ENCODE measurements at regions not wholly inside any gene's neighbourhood (a gene's known extent, or its start where the extent isn't known, plus 50 kb on each side); places are given as distances from the start of the nearest gene placed in this dataset.

GRCh38 chr13:84500016-84500415, 617.7 kb upstream of the SLITRK1 start:
- Mint-ChIP-seq H3K9me3 (peaks cover 0 to 21% (median 9%) of the 10 kb centered on the region in 3 donors), H3K4me3 (no peak overlapping the region), H3K27ac (no peak overlapping the region), H3K36me3 (no peaks in the 10 kb centered on the region), H3K27me3 (no peaks in the 10 kb centered on the region), H3K4me1 (no peaks in the 10 kb centered on the region)
- Histone ChIP-seq H3K36me3 (ENCODE audit: control insufficient read depth in 2 of 2, extremely low read depth in 1 of 2, insufficient read depth in 1 of 2, low read length in 1 of 2) (no peaks in the 10 kb centered on the region), H3K4me3 (ENCODE audit: control insufficient read depth in 1 of 2, extremely low read depth in 1 of 2, low read length in 1 of 2) (no peak overlapping the region), H3K27ac (ENCODE audit: low read length) (no peak overlapping the region), H3K9me3 (no peaks in the 10 kb centered on the region), H3K4me1 (ENCODE audit: control insufficient read depth in 1 of 2, extremely low read depth in 1 of 2, insufficient read depth in 2 of 2, low read length in 2 of 2) (no peaks in the 10 kb centered on the region), H3K27me3 (replicated peaks in 1 of 2; ENCODE audit: control insufficient read depth in 2 of 2, extremely low read depth in 1 of 2, insufficient read depth in 2 of 2, low read length in 1 of 2) (no peaks in the 10 kb centered on the region)
- ChIA-PET CTCF (no interaction called here), POLR2A (no interaction called here)
- ATAC-seq (replicated peaks in 1 of 4) (no peak), DNase-seq (no peak)
- no CpG with 5 or more reads among the region's 1 CpG for WGBS (ENCODE audit: insufficient coverage)

DNA sequence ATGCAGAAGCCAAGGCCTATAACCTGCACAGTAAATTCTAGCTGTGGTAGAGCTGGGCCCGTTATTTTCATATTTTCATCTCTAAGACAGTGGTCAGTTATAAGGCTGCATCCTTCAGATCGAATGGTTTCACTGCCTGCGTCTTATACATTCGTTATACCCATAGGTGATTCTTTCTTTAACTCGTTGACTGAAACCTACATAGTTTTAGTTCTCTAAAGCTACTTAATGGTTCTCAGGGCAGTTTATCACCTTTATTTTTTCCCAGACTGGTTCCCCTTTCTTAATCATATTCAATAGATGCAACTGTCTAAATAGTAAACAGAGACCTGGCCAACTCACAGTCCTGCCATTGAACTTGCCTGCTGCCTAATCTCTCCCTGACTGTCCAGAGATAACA, 615.3 kb upstream of the SLITRK1 start:
- H3K4me3 ChIP-seq (ENCODE audit: control insufficient read depth in 1 of 2, extremely low read depth in 1 of 2, low read length in 1 of 2), result no peak overlapping the region
- CTCF ChIA-PET, result no interaction called here
- POLR2A ChIA-PET, result no interaction called here

DNA sequence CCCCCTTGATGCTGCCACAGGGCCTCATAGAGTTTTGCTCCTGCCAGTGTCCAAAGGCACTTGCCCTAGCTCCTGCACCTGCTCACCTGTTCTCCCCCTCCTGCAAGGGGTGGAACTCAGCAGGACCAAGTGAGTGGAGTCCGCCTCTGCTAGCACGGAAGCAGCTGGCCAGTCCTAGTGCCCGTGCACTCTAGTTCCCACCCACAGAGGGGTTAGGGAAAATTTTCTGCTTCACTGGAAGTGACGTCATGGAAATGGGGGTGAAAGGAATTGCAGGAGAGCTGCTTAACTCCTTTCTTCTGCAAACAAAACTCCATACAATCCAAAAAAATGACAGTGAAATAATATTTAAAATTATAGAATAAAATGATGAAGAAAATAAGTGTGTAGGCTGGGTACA, 609.7 kb upstream of the SLITRK1 start:
- WGBS (ENCODE audit: insufficient coverage), result no CpG with 5 or more reads among the region's 4 CpGs
- H3K9me3 Mint-ChIP-seq, result no peaks in the 10 kb centered on the region
- ATAC-seq (replicated peaks in 1 of 4) (no peak), DNase-seq (no peak)
- Histone ChIP-seq H3K36me3 (ENCODE audit: control insufficient read depth in 2 of 2, extremely low read depth in 1 of 2, insufficient read depth in 1 of 2, low read length in 1 of 2) (no peaks in the 10 kb centered on the region), H3K9me3 (no peaks in the 10 kb centered on the region), H3K4me1 (ENCODE audit: control insufficient read depth in 1 of 2, extremely low read depth in 1 of 2, insufficient read depth in 2 of 2, low read length in 2 of 2) (no peaks in the 10 kb centered on the region), H3K27me3 (replicated peaks in 1 of 2; ENCODE audit: control insufficient read depth in 2 of 2, extremely low read depth in 1 of 2, insufficient read depth in 2 of 2, low read length in 1 of 2) (no peaks in the 10 kb centered on the region), H3K4me3 (ENCODE audit: control insufficient read depth in 1 of 2, extremely low read depth in 1 of 2, low read length in 1 of 2) (no peak overlapping the region), H3K27ac (ENCODE audit: low read length) (no peak overlapping the region)
- ChIA-PET POLR2A (no interaction called here), CTCF (interaction anchor here in 1 of 2 donors (0.6 kb wide), 1 partner anchor 110 kb away, joined by 6 read pairs; no protein-coding TSS in a partner anchor)
- no peak overlapping the region for H3K27ac Mint-ChIP-seq
- H3K4me3 Mint-ChIP-seq, result no peak overlapping the region
- H3K27me3 Mint-ChIP-seq, result no peaks in the 10 kb centered on the region
- no peaks in the 10 kb centered on the region for H3K36me3 Mint-ChIP-seq
- H3K4me1 Mint-ChIP-seq, result no peaks in the 10 kb centered on the region

More for the DNA sequence above, 615.3 kb upstream of the SLITRK1 start:
- H3K9me3 Mint-ChIP-seq, result peaks cover 0 to 17% (median 5%) of the 10 kb centered on the region in 3 donors
- no peak overlapping the region for H3K27ac Mint-ChIP-seq
- 97% methylated on average over 4 of the region's 5 CpGs for WGBS (ENCODE audit: insufficient coverage)
- H3K4me1 ChIP-seq (ENCODE audit: control insufficient read depth in 1 of 2, extremely low read depth in 1 of 2, insufficient read depth in 2 of 2, low read length in 2 of 2), result no peaks in the 10 kb centered on the region
- ATAC-seq (replicated peaks in 1 of 4) (no peak), DNase-seq (no peak)
- H3K27ac ChIP-seq (ENCODE audit: low read length), result no peak overlapping the region
- no peaks in the 10 kb centered on the region for H3K27me3 ChIP-seq (replicated peaks in 1 of 2; ENCODE audit: control insufficient read depth in 2 of 2, extremely low read depth in 1 of 2, insufficient read depth in 2 of 2, low read length in 1 of 2)
- no peak overlapping the region for H3K4me3 Mint-ChIP-seq
- no peaks in the 10 kb centered on the region for H3K4me1 Mint-ChIP-seq
- no peaks in the 10 kb centered on the region for H3K36me3 Mint-ChIP-seq
- no peaks in the 10 kb centered on the region for H3K36me3 ChIP-seq (ENCODE audit: control insufficient read depth in 2 of 2, extremely low read depth in 1 of 2, insufficient read depth in 1 of 2, low read length in 1 of 2)
- H3K9me3 ChIP-seq, result no peaks in the 10 kb centered on the region
- H3K27me3 Mint-ChIP-seq, result no peaks in the 10 kb centered on the region

DNA sequence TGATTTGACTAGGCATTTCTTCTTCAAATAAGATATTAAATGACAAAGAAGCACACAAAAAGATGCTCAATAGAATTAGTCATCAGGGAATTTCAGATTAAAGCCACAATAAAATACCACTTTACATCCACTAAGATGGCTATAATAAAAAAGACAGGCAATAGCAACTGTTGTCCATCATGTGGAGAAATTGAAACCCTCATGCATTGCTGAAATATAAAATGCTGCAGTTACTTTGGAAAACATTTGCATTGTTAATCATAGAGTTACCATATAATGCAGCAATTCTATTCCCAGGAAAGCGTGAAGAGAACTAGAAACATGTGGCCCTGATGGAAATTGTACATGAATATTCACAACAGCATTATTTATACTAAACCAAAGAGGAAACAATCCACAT, 605.5 kb upstream of the SLITRK1 start:
- H3K4me1 ChIP-seq (ENCODE audit: control insufficient read depth in 1 of 2, extremely low read depth in 1 of 2, insufficient read depth in 2 of 2, low read length in 2 of 2), result no peaks in the 10 kb centered on the region
- POLR2A ChIA-PET, result no interaction called here

GRCh38 chr13:84481958-84482357, 599.7 kb upstream of the SLITRK1 start:
- no peaks in the 10 kb centered on the region for H3K27me3 ChIP-seq (replicated peaks in 1 of 2; ENCODE audit: control insufficient read depth in 2 of 2, extremely low read depth in 1 of 2, insufficient read depth in 2 of 2, low read length in 1 of 2)
- H3K9me3 Mint-ChIP-seq, result peaks cover 0 to 4% (median 2%) of the 10 kb centered on the region in 3 donors
- no peaks in the 10 kb centered on the region for H3K27me3 Mint-ChIP-seq
- H3K36me3 Mint-ChIP-seq, result no peaks in the 10 kb centered on the region
- ChIA-PET POLR2A (no interaction called here), CTCF (no interaction called here)
- ATAC-seq (replicated peaks in 1 of 4) (no peak), DNase-seq (no peak)
- no peaks in the 10 kb centered on the region for H3K4me1 Mint-ChIP-seq
- H3K9me3 ChIP-seq, result no peaks in the 10 kb centered on the region
- no CpG with 5 or more reads among the region's 1 CpG for WGBS (ENCODE audit: insufficient coverage)
- H3K4me3 Mint-ChIP-seq, result no peak overlapping the region
- H3K27ac ChIP-seq (ENCODE audit: low read length), result no peak overlapping the region
- H3K4me1 ChIP-seq (ENCODE audit: control insufficient read depth in 1 of 2, extremely low read depth in 1 of 2, insufficient read depth in 2 of 2, low read length in 2 of 2), result no peaks in the 10 kb centered on the region
- no peak overlapping the region for H3K27ac Mint-ChIP-seq
- no peak overlapping the region for H3K4me3 ChIP-seq (ENCODE audit: control insufficient read depth in 1 of 2, extremely low read depth in 1 of 2, low read length in 1 of 2)
- no peaks in the 10 kb centered on the region for H3K36me3 ChIP-seq (ENCODE audit: control insufficient read depth in 2 of 2, extremely low read depth in 1 of 2, insufficient read depth in 1 of 2, low read length in 1 of 2)

More for the DNA sequence above, 605.5 kb upstream of the SLITRK1 start:
- Mint-ChIP-seq H3K4me1 (no peaks in the 10 kb centered on the region), H3K9me3 (peaks cover 0 to 2% (median 0%) of the 10 kb centered on the region in 3 donors), H3K36me3 (no peaks in the 10 kb centered on the region), H3K27me3 (no peaks in the 10 kb centered on the region), H3K4me3 (no peak overlapping the region), H3K27ac (no peak overlapping the region)
- Histone ChIP-seq H3K36me3 (ENCODE audit: control insufficient read depth in 2 of 2, extremely low read depth in 1 of 2, insufficient read depth in 1 of 2, low read length in 1 of 2) (no peaks in the 10 kb centered on the region), H3K9me3 (no peaks in the 10 kb centered on the region), H3K27ac (ENCODE audit: low read length) (no peak overlapping the region), H3K27me3 (replicated peaks in 1 of 2; ENCODE audit: control insufficient read depth in 2 of 2, extremely low read depth in 1 of 2, insufficient read depth in 2 of 2, low read length in 1 of 2) (no peaks in the 10 kb centered on the region), H3K4me3 (ENCODE audit: control insufficient read depth in 1 of 2, extremely low read depth in 1 of 2, low read length in 1 of 2) (no peak overlapping the region)
- no peak for DNase-seq
- ATAC-seq (replicated peaks in 1 of 4), result no peak
- WGBS (ENCODE audit: insufficient coverage), result no CpG with 5 or more reads among the region's 1 CpG
- CTCF ChIA-PET, result no interaction called here

GRCh38 chr13:84479656-84480055, 597.4 kb upstream of the SLITRK1 start:
- DNase-seq, result no peak
- H3K4me3 ChIP-seq (ENCODE audit: control insufficient read depth in 1 of 2, extremely low read depth in 1 of 2, low read length in 1 of 2), result no peak overlapping the region
- WGBS (ENCODE audit: insufficient coverage), result no CpG with 5 or more reads among the region's 1 CpG
- Mint-ChIP-seq H3K27ac (no peak overlapping the region), H3K9me3 (peaks cover 0 to 9% (median 0%) of the 10 kb centered on the region in 3 donors), H3K36me3 (no peaks in the 10 kb centered on the region), H3K27me3 (no peaks in the 10 kb centered on the region), H3K4me3 (no peak overlapping the region), H3K4me1 (no peaks in the 10 kb centered on the region)
- H3K36me3 ChIP-seq (ENCODE audit: control insufficient read depth in 2 of 2, extremely low read depth in 1 of 2, insufficient read depth in 1 of 2, low read length in 1 of 2), result no peaks in the 10 kb centered on the region
- H3K9me3 ChIP-seq, result no peaks in the 10 kb centered on the region
- CTCF ChIA-PET, result no interaction called here
- H3K27ac ChIP-seq (ENCODE audit: low read length), result no peak overlapping the region
- POLR2A ChIA-PET, result no interaction called here
- ATAC-seq (replicated peaks in 1 of 4), result no peak
- H3K4me1 ChIP-seq (ENCODE audit: control insufficient read depth in 1 of 2, extremely low read depth in 1 of 2, insufficient read depth in 2 of 2, low read length in 2 of 2), result no peaks in the 10 kb centered on the region
- no peaks in the 10 kb centered on the region for H3K27me3 ChIP-seq (replicated peaks in 1 of 2; ENCODE audit: control insufficient read depth in 2 of 2, extremely low read depth in 1 of 2, insufficient read depth in 2 of 2, low read length in 1 of 2)

DNA sequence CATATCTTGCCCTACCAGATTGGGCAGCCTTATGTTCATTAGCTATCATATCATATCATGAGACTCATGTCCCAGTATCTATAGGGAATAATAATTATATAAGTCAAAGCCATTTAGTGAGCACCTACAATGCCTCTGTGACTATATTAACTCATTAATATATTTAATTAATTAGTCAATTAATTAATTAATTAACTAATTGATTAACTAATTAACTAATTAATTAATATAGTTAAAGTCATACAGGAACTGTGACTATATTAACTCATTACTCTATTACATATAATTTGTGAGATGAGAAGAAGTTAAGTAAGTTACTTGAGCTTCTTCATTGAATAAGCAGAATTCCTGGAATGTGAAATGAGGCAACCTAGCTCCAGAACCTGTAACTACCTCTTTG, 588.3 kb upstream of the SLITRK1 start:
- Histone ChIP-seq H3K36me3 (ENCODE audit: control insufficient read depth in 2 of 2, extremely low read depth in 1 of 2, insufficient read depth in 1 of 2, low read length in 1 of 2) (no peaks in the 10 kb centered on the region), H3K27me3 (replicated peaks in 1 of 2; ENCODE audit: control insufficient read depth in 2 of 2, extremely low read depth in 1 of 2, insufficient read depth in 2 of 2, low read length in 1 of 2) (no peaks in the 10 kb centered on the region), H3K4me3 (ENCODE audit: control insufficient read depth in 1 of 2, extremely low read depth in 1 of 2, low read length in 1 of 2) (no peak overlapping the region), H3K9me3 (no peaks in the 10 kb centered on the region), H3K4me1 (ENCODE audit: control insufficient read depth in 1 of 2, extremely low read depth in 1 of 2, insufficient read depth in 2 of 2, low read length in 2 of 2) (no peaks in the 10 kb centered on the region), H3K27ac (ENCODE audit: low read length) (no peak overlapping the region)
- Mint-ChIP-seq H3K9me3 (peaks cover 0 to 7% (median 4%) of the 10 kb centered on the region in 3 donors), H3K27ac (no peak overlapping the region), H3K4me1 (no peaks in the 10 kb centered on the region), H3K36me3 (no peaks in the 10 kb centered on the region), H3K4me3 (no peak overlapping the region), H3K27me3 (no peaks in the 10 kb centered on the region)
- CTCF ChIA-PET, result no interaction called here
- POLR2A ChIA-PET, result no interaction called here
- ATAC-seq (replicated peaks in 1 of 4) (no peak), DNase-seq (no peak)
